H54 (cell line): ENCODE measurements at regions not wholly inside any gene's neighbourhood (a gene's known extent, or its start where the extent isn't known, plus 50 kb on each side); places are given as distances from the start of the nearest gene placed in this dataset.
A peak's percentile ranks its signal among the peaks of the same experiment; 100 is the strongest.
"Not testable (repeated sequence)": the region's sequence is repeated elsewhere in the genome, so short reads cannot be mapped to it uniquely, and the experiment has no call there.

Experiments used
- DNase-seq: peaks from one replicate; pipeline ENCODE4 v3.0.0; 2011; ENCODE audit warnings: low spot score, mixed read lengths; ENCODE audit not compliant: insufficient read length
- FAIRE-seq: peaks from 3 replicates; lab custom pipeline; 2011; peaks lifted over from hg19 to GRCh38; lab: Jason Lieb, UNC
- POLR2A ChIP-seq: IDR thresholded peaks from 2 replicates; pipeline ENCODE4 v1.6.1; 2011; ENCODE audit warnings: low read depth, mild to moderate bottlenecking, low read length

- FAIRE-seq (no peak), DNase-seq (no peak)
- no peak for TF ChIP-seq POLR2A
These were observed 226.2 kb downstream of the KCNRG start for GRCh38 chr13:50241479-50241878.

- TF ChIP-seq POLR2A, result no peak
- DNase-seq (no peak), FAIRE-seq (no peak)
These were observed 228.7 kb downstream of the KCNRG start for GRCh38 chr13:50243931-50244330.

GRCh38 chr13:50244355-50244712 lies 229.1 kb downstream of the KCNRG start:
- DNase-seq, result no peak
- TF ChIP-seq POLR2A, result no peak
- no peak for FAIRE-seq

GRCh38 chr13:50244713-50245574 lies 229.7 kb downstream of the KCNRG start:
- peak; percentile 93 for FAIRE-seq
- DNase-seq, result peak; percentile 42
- TF ChIP-seq POLR2A, result no peak

GRCh38 chr13:50247223-50247622 lies 232.0 kb downstream of the KCNRG start:
- FAIRE-seq, result no peak
- TF ChIP-seq POLR2A, result no peak
- no peak for DNase-seq

- TF ChIP-seq POLR2A, result no peak
- DNase-seq, result no peak
- FAIRE-seq, result no peak
These were observed 233.4 kb downstream of the KCNRG start for GRCh38 chr13:50248516-50249143.

- FAIRE-seq (no peak), DNase-seq (no peak)
- no peak for TF ChIP-seq POLR2A
These were observed 233.9 kb downstream of the KCNRG start for GRCh38 chr13:50249144-50249521.

GRCh38 chr13:50250401-50250800 lies 235.2 kb downstream of the KCNRG start:
- DNase-seq, result no peak
- TF ChIP-seq POLR2A, result no peak
- FAIRE-seq, result no peak

- no peak for FAIRE-seq
- DNase-seq, result no peak
- no peak for TF ChIP-seq POLR2A
These were observed 240.4 kb downstream of the KCNRG start for GRCh38 chr13:50255639-50256038.

- FAIRE-seq, DNase-seq: not testable (repeated sequence)
These were observed 241.5 kb downstream of the KCNRG start for GRCh38 chr13:50256536-50257321.

- FAIRE-seq, result no peak
- no peak for TF ChIP-seq POLR2A
- no peak for DNase-seq
These were observed 242.4 kb downstream of the KCNRG start for GRCh38 chr13:50257646-50258045.

- FAIRE-seq (no peak), DNase-seq (no peak)
- TF ChIP-seq POLR2A, result no peak
These were observed 246.1 kb downstream of the KCNRG start for GRCh38 chr13:50261130-50261901.

GRCh38 chr13:50267066-50267465 lies 251.8 kb downstream of the KCNRG start:
- FAIRE-seq (no peak), DNase-seq (no peak)
- TF ChIP-seq POLR2A, result no peak
